Epidermal melanocyte (primary cell): ENCODE measurements at regions not wholly inside any gene's neighbourhood (a gene's known extent, or its start where the extent isn't known, plus 50 kb on each side); places are given as distances from the start of the nearest gene placed in this dataset.

ENCODE experiments used
- DNase-seq: peaks from one replicate; pipeline ENCODE4 v3.0.0; 2011; ENCODE audit warnings: low spot score; ENCODE audit not compliant: insufficient read length

- DNase-seq = no peak
Observed at GRCh38 chr15:39460748-39461147, 120.1 kb upstream of the THBS1 start.

GRCh38 chr15:39461536-39462130 lies 119.2 kb upstream of the THBS1 start:
- DNase-seq = no peak

GRCh38 chr15:39462691-39463090 lies 118.2 kb upstream of the THBS1 start:
- no peak for DNase-seq

GRCh38 chr15:39465843-39466749 lies 114.8 kb upstream of the THBS1 start:
- no peak for DNase-seq

GRCh38 chr15:39466750-39467105 lies 114.2 kb upstream of the THBS1 start:
- no peak for DNase-seq

- DNase-seq = no peak
Observed at GRCh38 chr15:39468331-39468730, 112.5 kb upstream of the THBS1 start.

- DNase-seq = no peak
Observed at GRCh38 chr15:39468828-39469227, 112.1 kb upstream of the THBS1 start.

GRCh38 chr15:39471785-39472574 lies 108.9 kb upstream of the THBS1 start:
- DNase-seq = no peak

GRCh38 chr15:39472621-39473297 lies 108.1 kb upstream of the THBS1 start:
- DNase-seq = peak; percentile 22

GRCh38 chr15:39473298-39473947 lies 107.5 kb upstream of the THBS1 start:
- DNase-seq = no peak

- no peak for DNase-seq
Observed at GRCh38 chr15:39474657-39475056, 106.2 kb upstream of the THBS1 start.

GRCh38 chr15:39478996-39479395 lies 101.9 kb upstream of the THBS1 start:
- DNase-seq = no peak

GRCh38 chr15:39479911-39480310 lies 101.0 kb upstream of the THBS1 start:
- no peak for DNase-seq

GRCh38 chr15:39482459-39482858 lies 98.4 kb upstream of the THBS1 start:
- no peak for DNase-seq

GRCh38 chr15:39486621-39487457 lies 94.0 kb upstream of the THBS1 start:
- no peak for DNase-seq

- no peak for DNase-seq
Observed at GRCh38 chr15:39487458-39487735, 93.5 kb upstream of the THBS1 start.

GRCh38 chr15:39488516-39488915 lies 92.4 kb upstream of the THBS1 start:
- DNase-seq = no peak

GRCh38 chr15:39488961-39489360 lies 91.9 kb upstream of the THBS1 start:
- DNase-seq = no peak

- no peak for DNase-seq
Observed at GRCh38 chr15:39491115-39491885, 89.6 kb upstream of the THBS1 start.
